PC-3 (cell line): ENCODE measurements at regions not wholly inside any gene's neighbourhood (a gene's known extent, or its start where the extent isn't known, plus 50 kb on each side); places are given as distances from the start of the nearest gene placed in this dataset.

Source experiments
- ATAC-seq: fragments of 200-7000 bp; cut with Tn5 transposase; 2 replicates; pipeline ENCODE4 v1.9.1; 2020; ENCODE audit warnings: mild to moderate bottlenecking, moderate library complexity
- BruUV-seq: library from RNA; stranded (reverse); fragments of 400-500 nt; replicated peaks from 2 replicates; lab custom pipeline; 2021; lab: Mats Ljungman, UMichigan
- CTCF ChIA-PET: fragments of 300-600 bp; sonication (Branson Sonifier 250); formaldehyde crosslinking; loops from one replicate; lab custom pipeline; 2022; ENCODE audit warnings: antibody characterized with exemption; lab: Charles Lee
- POLR2A ChIA-PET: fragments of 300-600 bp; sonication (Branson Sonifier 250); formaldehyde crosslinking; loops from one replicate; lab custom pipeline; 2022; ENCODE audit warnings: antibody characterized with exemption; ENCODE audit not compliant: unreplicated experiment; lab: Charles Lee
- DNase-seq: peaks from one replicate; pipeline ENCODE4 v3.0.0-alpha.2; 2015
- H2AFZ ChIP-seq: fragments of 300-600 bp; sonication (generic); 2 replicates; pipeline ENCODE4 v1.6.0; 2016; ENCODE audit warnings: antibody characterized with exemption, low read length
- H3F3A ChIP-seq: fragments of 300-600 bp; sonication (generic); one replicate; pipeline ENCODE4 v1.6.0; 2017; ENCODE audit warnings: antibody characterized with exemption, low read length, control low read depth, mild to moderate bottlenecking; ENCODE audit not compliant: unreplicated experiment
- H3K27ac ChIP-seq: fragments of 300-600 bp; sonication (generic); 2 replicates; pipeline ENCODE4 v1.5.1; 2016; ENCODE audit warnings: mild to moderate bottlenecking, low read length
- H3K27me3 ChIP-seq: fragments of 300-600 bp; sonication (generic); 2 replicates; pipeline ENCODE4 v1.6.1; 2016; ENCODE audit warnings: low read length, mixed read lengths
- H3K36me3 ChIP-seq: fragments of 300-600 bp; sonication (generic); 2 replicates; pipeline ENCODE4 v1.6.1; 2016; ENCODE audit warnings: low read depth, mixed run types, low read length, mixed read lengths
- H3K4me1 ChIP-seq: fragments of 300-600 bp; sonication (generic); 2 replicates; pipeline ENCODE4 v1.5.1; 2016; ENCODE audit warnings: low read length; ENCODE audit not compliant: insufficient read depth
- H3K4me2 ChIP-seq: fragments of 300-600 bp; sonication (generic); 2 replicates; pipeline ENCODE4 v1.6.0; 2016; ENCODE audit warnings: low read length
- H3K4me3 ChIP-seq: fragments of 300-600 bp; sonication (generic); 2 replicates; pipeline ENCODE4 v1.5.1; 2016; ENCODE audit warnings: mild to moderate bottlenecking, low read length, mixed read lengths
- H3K79me2 ChIP-seq: fragments of 300-600 bp; sonication (generic); 2 replicates; pipeline ENCODE4 v1.6.1; 2017; ENCODE audit warnings: low read length, mixed read lengths
- H3K9ac ChIP-seq: fragments of 300-600 bp; sonication (generic); 2 replicates; pipeline ENCODE4 v1.6.0; 2016; ENCODE audit warnings: mild to moderate bottlenecking, low read length
- H3K9me2 ChIP-seq: fragments of 300-600 bp; sonication (generic); replicated peaks from 2 replicates; pipeline ENCODE4 v1.6.1; 2016; ENCODE audit warnings: mixed run types, low read length, mixed read lengths
- H3K9me3 ChIP-seq: fragments of 300-600 bp; sonication (generic); 2 replicates; pipeline ENCODE4 v1.6.1; 2016; ENCODE audit warnings: low read length, mixed read lengths
- H4K20me1 ChIP-seq: fragments of 300-600 bp; sonication (generic); 2 replicates; pipeline ENCODE4 v1.6.1; 2016; ENCODE audit warnings: low read length, mixed read lengths
- CTCF ChIP-seq: fragments of 300-600 bp; sonication (generic); conservative IDR thresholded peaks from 2 replicates; pipeline ENCODE4 v1.5.1; 2017; ENCODE audit warnings: antibody characterized with exemption, low read depth, mild to moderate bottlenecking, low read length
- EZH2 ChIP-seq: fragments of 300-600 bp; sonication (generic); IDR thresholded peaks from one replicate; pipeline ENCODE4 v1.6.1; 2017; ENCODE audit warnings: antibody characterized with exemption, mild to moderate bottlenecking, low read length; ENCODE audit not compliant: unreplicated experiment
- EZH2phosphoT487 ChIP-seq: fragments of 300-600 bp; sonication (generic); IDR thresholded peaks from 2 replicates; pipeline ENCODE4 v1.6.1; 2018; ENCODE audit warnings: mild to moderate bottlenecking, antibody characterized with exemption, low read length, borderline replicate concordance
- intact Hi-C: fragments of 100-400 bp; cut with micrococcal nuclease; formaldehyde crosslinking; loops from 2 replicates; pipeline ENCODE4 v1.9.0; 2023

DNA sequence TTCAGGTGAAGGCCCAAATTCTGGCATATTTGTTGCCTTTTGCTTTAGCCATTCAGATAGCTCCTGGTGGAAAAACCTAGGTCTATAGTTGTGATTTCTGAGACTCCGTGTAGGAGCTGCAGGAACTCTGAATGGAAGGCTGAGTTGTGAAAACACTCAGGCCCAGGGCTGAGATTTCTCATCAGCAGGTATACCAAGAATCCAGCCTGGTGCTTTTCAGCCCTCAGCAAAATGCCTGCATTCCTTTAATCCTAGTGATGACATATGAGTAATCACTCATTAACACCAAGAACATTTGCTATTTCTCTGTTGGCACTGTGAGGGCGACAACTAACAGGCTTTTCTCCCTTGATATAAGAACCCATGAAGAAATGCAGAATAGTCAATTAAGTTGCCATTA is 546.1 kb upstream of the MAN1A1 start:
- Histone ChIP-seq H3F3A (no peaks in the 10 kb centered on the region), H3K27ac (no peak overlapping the region), H3K9me2 (no peaks in the 10 kb centered on the region), H3K9me3 (no peaks in the 10 kb centered on the region), H4K20me1 (no peaks in the 10 kb centered on the region), H3K4me2 (no peak overlapping the region), H3K79me2 (no peaks in the 10 kb centered on the region), H3K36me3 (no peaks in the 10 kb centered on the region), H3K27me3 (no peaks in the 10 kb centered on the region), H3K9ac (no peak overlapping the region), H2AFZ (no peak overlapping the region), H3K4me3 (no peak overlapping the region), H3K4me1 (no peaks in the 10 kb centered on the region)
- ChIA-PET CTCF (no interaction called here), POLR2A (no interaction called here)
- DNase-seq (no peak), ATAC-seq (no peak)
- intact Hi-C loops, result no loop called here
- TF ChIP-seq EZH2, result no peak
- TF ChIP-seq EZH2phosphoT487, result no peak
- no peak for TF ChIP-seq CTCF
- BruUV-seq, result no TSS peak

DNA sequence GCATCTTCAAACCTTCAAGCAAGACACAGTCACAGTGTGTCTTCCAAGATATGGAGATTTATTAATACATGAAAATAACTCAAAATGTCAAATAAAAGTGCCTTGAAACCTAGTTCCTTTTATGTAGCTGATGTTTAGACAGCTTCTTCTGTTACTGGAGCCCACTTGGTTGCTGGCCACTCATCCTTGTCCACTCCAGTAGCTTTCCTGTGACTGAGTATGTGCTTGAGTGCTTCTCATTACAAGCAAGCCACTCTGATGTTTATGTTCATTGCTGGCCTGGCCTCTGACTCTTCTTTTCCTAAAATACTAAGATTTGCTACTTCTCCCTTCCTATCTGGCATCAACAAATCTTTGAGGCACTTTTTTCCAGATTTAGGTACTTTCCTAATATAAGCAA is 545.2 kb upstream of the MAN1A1 start:
- CTCF ChIA-PET, result no interaction called here
- no peaks in the 10 kb centered on the region for H3K4me1 ChIP-seq
- no peaks in the 10 kb centered on the region for H3K9me3 ChIP-seq
- no peaks in the 10 kb centered on the region for H3F3A ChIP-seq
- H3K36me3 ChIP-seq, result no peaks in the 10 kb centered on the region
- H2AFZ ChIP-seq, result no peak overlapping the region
- TF ChIP-seq EZH2, result no peak
- TF ChIP-seq CTCF, result no peak
- no peak for TF ChIP-seq EZH2phosphoT487
- intact Hi-C loops, result no loop called here
- no peaks in the 10 kb centered on the region for H3K27me3 ChIP-seq
- H3K9ac ChIP-seq, result no peak overlapping the region
- no peak overlapping the region for H3K4me3 ChIP-seq
- H3K4me2 ChIP-seq, result no peak overlapping the region
- POLR2A ChIA-PET, result no interaction called here
- no TSS peak for BruUV-seq
- no peaks in the 10 kb centered on the region for H3K9me2 ChIP-seq
- DNase-seq (no peak), ATAC-seq (no peak)
- H3K79me2 ChIP-seq, result no peaks in the 10 kb centered on the region
- H4K20me1 ChIP-seq, result no peaks in the 10 kb centered on the region
- no peak overlapping the region for H3K27ac ChIP-seq

DNA sequence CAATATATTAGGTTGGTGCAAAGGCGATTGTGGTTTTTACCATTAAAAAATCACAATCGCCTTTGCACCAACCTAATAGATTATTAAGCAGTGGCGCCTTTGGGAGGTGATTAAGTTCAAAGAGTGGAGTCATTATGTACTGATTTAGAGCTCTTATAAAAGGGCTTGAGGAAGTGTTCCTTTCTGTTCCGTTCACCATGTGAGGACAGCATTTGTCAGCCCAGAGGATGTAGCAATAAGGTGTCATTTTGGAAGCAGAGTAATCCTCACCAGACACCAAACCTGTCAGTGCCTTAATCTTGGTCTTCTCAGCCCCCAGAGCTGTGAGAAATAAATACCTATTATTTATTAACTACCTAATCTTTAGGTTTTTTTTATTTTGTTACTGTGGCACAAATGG is 542.1 kb upstream of the MAN1A1 start:
- H3K9ac ChIP-seq, result no peak overlapping the region
- DNase-seq (no peak), ATAC-seq (no peak)
- no peaks in the 10 kb centered on the region for H4K20me1 ChIP-seq
- no peaks in the 10 kb centered on the region for H3K9me2 ChIP-seq
- no peaks in the 10 kb centered on the region for H3K4me1 ChIP-seq
- no peaks in the 10 kb centered on the region for H3K27me3 ChIP-seq
- BruUV-seq, result no TSS peak
- CTCF ChIA-PET, result no interaction called here
- no peaks in the 10 kb centered on the region for H3K79me2 ChIP-seq
- no peak for TF ChIP-seq EZH2
- TF ChIP-seq EZH2phosphoT487, result no peak
- TF ChIP-seq CTCF, result no peak
- no peaks in the 10 kb centered on the region for H3K36me3 ChIP-seq
- intact Hi-C loops, result no loop called here
- no peak overlapping the region for H3K27ac ChIP-seq
- H2AFZ ChIP-seq, result no peak overlapping the region
- H3K9me3 ChIP-seq, result no peaks in the 10 kb centered on the region
- H3F3A ChIP-seq, result no peaks in the 10 kb centered on the region
- POLR2A ChIA-PET, result no interaction called here
- H3K4me3 ChIP-seq, result no peak overlapping the region
- H3K4me2 ChIP-seq, result no peak overlapping the region
